OCI-LY7 (cell line): ENCODE measurements at regions not wholly inside any gene's neighbourhood (a gene's known extent, or its start where the extent isn't known, plus 50 kb on each side); places are given as distances from the start of the nearest gene placed in this dataset.

Experiments used
- BruUV-seq: library from RNA; stranded (reverse); fragments of 400-500 nt; replicated peaks from 2 replicates; lab custom pipeline; 2021; lab: Mats Ljungman, UMichigan
- CTCF ChIA-PET: fragments of 300-600 bp; sonication (Branson Sonifier 250); formaldehyde crosslinking; loops from one replicate; lab custom pipeline; 2022; ENCODE audit warnings: antibody characterized with exemption; ENCODE audit not compliant: unreplicated experiment; lab: Charles Lee
- POLR2A ChIA-PET: fragments of 300-600 bp; sonication (Branson Sonifier 250); formaldehyde crosslinking; loops from one replicate; lab custom pipeline; 2022; ENCODE audit warnings: antibody characterized with exemption; lab: Charles Lee
- DNase-seq: peaks from one replicate; pipeline ENCODE4 v3.0.0-alpha.2; 2015; ENCODE audit warnings: low spot score
- H2AFZ ChIP-seq: fragments of 200-600 bp; sonication (generic), shearing (Covaris generic); 2 replicates; pipeline ENCODE4 v1.6.1; 2014; ENCODE audit warnings: mild to moderate bottlenecking, antibody characterized with exemption, low read length, moderate library complexity
- H3K27ac ChIP-seq: fragments of 200-600 bp; sonication (generic); 2 replicates; pipeline ENCODE4 v1.5.1; 2014; ENCODE audit warnings: mixed run types, low read depth, mild to moderate bottlenecking, moderate library complexity, low read length, inconsistent platforms; ENCODE audit not compliant: poor library complexity, severe bottlenecking
- H3K36me3 ChIP-seq: fragments of 200-600 bp; sonication (generic); 2 replicates; pipeline ENCODE4 v1.6.1; 2014; ENCODE audit warnings: mild to moderate bottlenecking, antibody characterized with exemption, low read length, moderate library complexity, mixed read lengths; ENCODE audit not compliant: insufficient read depth
- H3K4me1 ChIP-seq: fragments of 200-600 bp; sonication (generic); 2 replicates; pipeline ENCODE4 v1.5.1; 2014; ENCODE audit warnings: mild to moderate bottlenecking, low read length; ENCODE audit not compliant: insufficient read depth, poor library complexity, severe bottlenecking
- H3K4me2 ChIP-seq: fragments of 200-600 bp; sonication (generic); 2 replicates; pipeline ENCODE4 v1.6.1; 2014; ENCODE audit warnings: mild to moderate bottlenecking, low read length
- H3K4me3 ChIP-seq: fragments of 200-600 bp; sonication (generic); 2 replicates; pipeline ENCODE4 v1.5.1; 2014; ENCODE audit warnings: mild to moderate bottlenecking, low read depth, low read length; ENCODE audit not compliant: poor library complexity, severe bottlenecking
- H3K79me2 ChIP-seq: fragments of 200-600 bp; sonication (generic); 2 replicates; pipeline ENCODE4 v1.6.1; 2016; ENCODE audit warnings: low read depth, mild to moderate bottlenecking, low read length, moderate library complexity, mixed read lengths; ENCODE audit not compliant: insufficient read depth
- H3K9me2 ChIP-seq: fragments of 200-600 bp; sonication (generic); 2 replicates; pipeline ENCODE4 v1.6.1; 2016; ENCODE audit warnings: mild to moderate bottlenecking, low read length, mixed read lengths; ENCODE audit not compliant: insufficient read depth
- H3K9me3 ChIP-seq: fragments of 200-600 bp; sonication (generic); 2 replicates; pipeline ENCODE4 v1.6.1; 2014; ENCODE audit warnings: mild to moderate bottlenecking, mixed run types, low read length, mixed read lengths
- H4K20me1 ChIP-seq: fragments of 200-600 bp; sonication (generic); 2 replicates; pipeline ENCODE4 v1.6.1; 2014; ENCODE audit warnings: mild to moderate bottlenecking, antibody characterized with exemption, low read length, moderate library complexity, mixed read lengths; ENCODE audit not compliant: insufficient read depth
- CTCF ChIP-seq: fragments of 200-600 bp; sonication (generic); conservative IDR thresholded peaks from 2 replicates; pipeline ENCODE4 v1.5.1; 2014; ENCODE audit warnings: mild to moderate bottlenecking, antibody characterized with exemption, low read length, moderate library complexity, mixed read lengths
- EZH2phosphoT487 ChIP-seq: fragments of 200-600 bp; sonication (generic); IDR thresholded peaks from 2 replicates; pipeline ENCODE4 v1.6.1; 2018; ENCODE audit warnings: low read depth, borderline replicate concordance, mild to moderate bottlenecking, mixed run types, antibody characterized with exemption, low read length, moderate library complexity, mixed read lengths
- intact Hi-C: fragments of 100-400 bp; cut with micrococcal nuclease; formaldehyde crosslinking; loops from one replicate; pipeline ENCODE4 v1.10.0; 2022; ENCODE audit not compliant: unreplicated experiment

- no TSS peak for BruUV-seq
- POLR2A ChIA-PET = no interaction called here
These were observed 1726.1 kb downstream of the TP53TG3F start for GRCh38 chr16:35185366-35186044.

DNA sequence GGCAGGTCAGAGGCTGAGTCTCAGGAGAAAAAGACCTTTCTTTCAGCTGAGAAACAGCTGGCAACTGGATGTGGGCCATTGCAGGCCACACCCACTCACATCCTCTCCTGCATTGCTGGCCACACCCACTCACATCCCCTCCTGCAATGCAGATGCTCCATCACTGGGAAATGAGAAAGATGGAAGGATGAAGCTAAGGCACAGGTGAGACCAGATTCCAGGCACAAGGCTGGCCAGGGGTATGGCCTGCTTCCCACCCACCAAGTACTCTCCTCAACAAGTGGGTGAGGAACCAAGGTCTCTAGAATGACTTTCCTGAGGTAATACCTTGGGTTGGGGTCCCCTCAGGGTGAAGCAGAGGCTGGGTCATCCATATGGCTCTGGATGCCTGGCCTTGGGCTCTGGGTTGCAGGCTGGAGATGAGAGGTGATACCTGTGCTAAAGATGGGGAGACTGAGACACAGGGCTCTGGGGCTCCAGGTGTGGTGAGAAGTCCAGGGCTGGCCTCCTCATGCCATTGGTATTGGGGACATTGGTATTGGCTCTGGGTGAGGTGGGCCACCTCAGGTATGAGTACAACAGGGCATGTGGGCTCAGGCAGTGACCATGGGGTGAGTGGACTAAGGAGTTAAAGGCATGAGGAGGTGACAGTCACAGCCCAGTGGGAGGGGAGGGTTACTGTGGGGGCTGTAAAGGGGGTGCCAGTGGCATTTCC lies 1726.8 kb downstream of the TP53TG3F start:
- Histone ChIP-seq H3K4me1 (no peaks in the 10 kb centered on the region), H3K4me2 (no peak overlapping the region), H3K27ac (no peak overlapping the region), H3K79me2 (no peaks in the 10 kb centered on the region), H3K9me3 (no peaks in the 10 kb centered on the region; the same call in 1 of the 2 replicates), H3K4me3 (no peak overlapping the region), H3K36me3 (no peaks in the 10 kb centered on the region), H4K20me1 (no peaks in the 10 kb centered on the region), H3K9me2 (no peaks in the 10 kb centered on the region), H2AFZ (no peak overlapping the region)
- no TSS peak for BruUV-seq
- intact Hi-C loops = no loop called here
- POLR2A ChIA-PET = no interaction called here
- DNase-seq = no peak
- CTCF ChIA-PET = no interaction called here
- TF ChIP-seq EZH2phosphoT487 (no peak), CTCF (no peak)

More at GRCh38 chr16:35185366-35186044, 1726.1 kb downstream of the TP53TG3F start:
- Histone ChIP-seq H3K36me3 (no peaks in the 10 kb centered on the region), H3K9me3 (no peaks in the 10 kb centered on the region; the same call in 1 of the 2 replicates), H3K79me2 (no peaks in the 10 kb centered on the region), H2AFZ (no peak overlapping the region), H3K27ac (no peak overlapping the region), H3K4me2 (no peak overlapping the region), H3K4me1 (no peaks in the 10 kb centered on the region), H3K9me2 (no peaks in the 10 kb centered on the region), H4K20me1 (no peaks in the 10 kb centered on the region), H3K4me3 (no peak overlapping the region)
- no peak for DNase-seq
- intact Hi-C loops = no loop called here
- TF ChIP-seq CTCF = no peak
- TF ChIP-seq EZH2phosphoT487 = no peak
- CTCF ChIA-PET = no interaction called here

DNA sequence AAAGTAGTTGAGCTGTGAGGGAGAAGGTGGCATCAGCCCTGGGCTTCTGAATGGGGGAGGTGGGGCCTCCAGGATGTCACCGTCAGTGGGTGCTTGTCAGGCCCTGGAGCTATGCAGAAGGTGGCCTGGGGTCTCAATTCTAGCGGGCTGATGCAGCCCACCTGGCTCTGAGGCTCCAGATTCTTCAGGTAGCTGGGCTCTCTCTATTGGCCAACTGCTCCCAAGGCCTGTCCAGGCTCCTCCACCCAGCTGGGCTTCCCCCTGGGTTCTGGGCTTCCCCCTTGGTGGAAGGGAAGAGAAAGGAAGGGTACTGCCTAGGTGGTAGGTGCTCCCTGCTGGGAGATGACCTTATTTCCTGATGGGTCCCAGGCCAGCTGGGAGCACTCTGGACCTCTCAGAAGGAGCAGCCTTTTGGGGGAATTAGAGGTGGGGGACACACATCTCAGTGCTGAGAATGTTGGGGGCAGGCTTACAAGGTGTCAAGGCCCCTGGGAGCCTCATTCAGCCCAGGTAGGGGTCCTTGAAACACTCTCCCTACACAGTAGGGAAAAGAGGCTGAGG lies 1728.3 kb downstream of the TP53TG3F start:
- Histone ChIP-seq H3K9me3 (peaks cover 4% of the 10 kb centered on the region; the same call in 1 of the 2 replicates), H4K20me1 (no peaks in the 10 kb centered on the region), H2AFZ (no peak overlapping the region), H3K9me2 (no peaks in the 10 kb centered on the region), H3K4me2 (no peak overlapping the region), H3K79me2 (no peaks in the 10 kb centered on the region), H3K27ac (no peak overlapping the region), H3K4me1 (no peaks in the 10 kb centered on the region), H3K4me3 (no peak overlapping the region), H3K36me3 (no peaks in the 10 kb centered on the region)
- intact Hi-C loops = no loop called here
- ChIA-PET POLR2A (no interaction called here), CTCF (no interaction called here)
- no peak for TF ChIP-seq CTCF
- TF ChIP-seq EZH2phosphoT487 = no peak
- DNase-seq = no peak
- BruUV-seq = no TSS peak
